ENCODE measurements at regions not wholly inside any gene's neighbourhood (a gene's known extent, or its start where the extent isn't known, plus 50 kb on each side); places are given as distances from the start of the nearest gene placed in this dataset.

GRCh38 chr1:101683561-101683960, 313.2 kb downstream of the OLFM3 start:
- H3K4me1 ChIP-seq (ENCODE audit: insufficient read depth) = peaks cover 5% of the 10 kb centered on the region
- peak overlapping the region; percentile 31 for H2AFZ ChIP-seq

GRCh38 chr1:101697072-101697471, 299.7 kb downstream of the OLFM3 start:
- Histone ChIP-seq H3K9me3 (ENCODE audit: low read depth) (no peaks in the 10 kb centered on the region), H3K9me2 (replicated peaks; ENCODE audit: insufficient read depth) (no peaks in the 10 kb centered on the region), H3K4me1 (ENCODE audit: insufficient read depth) (no peaks in the 10 kb centered on the region), H2AFZ (peak overlapping the region; percentile 29), H3K27me3 (no peaks in the 10 kb centered on the region), H3K27ac (no peak overlapping the region), H3K4me2 (peak overlapping the region; percentile 55), H3K36me3 (replicated peaks; ENCODE audit: insufficient read depth, low read depth) (no peaks in the 10 kb centered on the region), H3K79me2 (no peaks in the 10 kb centered on the region), H4K20me1 (ENCODE audit: insufficient read depth, poor library complexity, severe bottlenecking) (no peaks in the 10 kb centered on the region), H3K4me3 (no peak overlapping the region)
- WGBS (ENCODE audit: low lambda C conversion rate, missing lambda C conversion rate) = 28% methylated on average over 1 of the region's 1 CpG
- DNase-seq (ENCODE audit: low spot score) = no peak
- TF ChIP-seq EZH2 (IDR thresholded peaks at IDR 0.05; ENCODE audit: borderline replicate concordance) (no peak), CTCF (IDR thresholded peaks at IDR 0.05; ENCODE audit: poor library complexity) (peak; percentile 8), EZH2phosphoT487 (IDR thresholded peaks at IDR 0.05; ENCODE audit: low read depth, severe bottlenecking, unreplicated experiment) (no peak)

More at GRCh38 chr1:101683561-101683960, 313.2 kb downstream of the OLFM3 start:
- peak overlapping the region; percentile 58 for H3K4me2 ChIP-seq
- no peak overlapping the region for H3K4me3 ChIP-seq
- H3K36me3 ChIP-seq (replicated peaks; ENCODE audit: insufficient read depth, low read depth) = no peaks in the 10 kb centered on the region
- TF ChIP-seq EZH2phosphoT487 (IDR thresholded peaks at IDR 0.05; ENCODE audit: low read depth, severe bottlenecking, unreplicated experiment) (no peak), CTCF (IDR thresholded peaks at IDR 0.05; ENCODE audit: poor library complexity) (no peak)
- no peaks in the 10 kb centered on the region for H3K9me2 ChIP-seq (replicated peaks; ENCODE audit: insufficient read depth)
- H3K27me3 ChIP-seq = no peaks in the 10 kb centered on the region
- H3K9me3 ChIP-seq (ENCODE audit: low read depth) = no peaks in the 10 kb centered on the region
- peak; percentile 46 for DNase-seq (ENCODE audit: low spot score)
- no peak overlapping the region for H3K27ac ChIP-seq
- H3K79me2 ChIP-seq = no peaks in the 10 kb centered on the region
- WGBS (ENCODE audit: low lambda C conversion rate, missing lambda C conversion rate) = 18% methylated on average over 3 of the region's 3 CpGs
- no peaks in the 10 kb centered on the region for H4K20me1 ChIP-seq (ENCODE audit: insufficient read depth, poor library complexity, severe bottlenecking)

GRCh38 chr1:101698681-101699080, 298.0 kb downstream of the OLFM3 start:
- no peak for TF ChIP-seq EZH2phosphoT487 (IDR thresholded peaks at IDR 0.05; ENCODE audit: low read depth, severe bottlenecking, unreplicated experiment)
- TF ChIP-seq CTCF (IDR thresholded peaks at IDR 0.05; ENCODE audit: poor library complexity) = no peak
- no peak for TF ChIP-seq EZH2 (IDR thresholded peaks at IDR 0.05; ENCODE audit: borderline replicate concordance)
- 97% methylated on average over 1 of the region's 1 CpG for WGBS (ENCODE audit: low lambda C conversion rate, missing lambda C conversion rate)
- Histone ChIP-seq H3K9me3 (ENCODE audit: low read depth) (no peaks in the 10 kb centered on the region), H3K36me3 (replicated peaks; ENCODE audit: insufficient read depth, low read depth) (no peaks in the 10 kb centered on the region), H3K79me2 (no peaks in the 10 kb centered on the region), H4K20me1 (ENCODE audit: insufficient read depth, poor library complexity, severe bottlenecking) (no peaks in the 10 kb centered on the region), H3K27me3 (no peaks in the 10 kb centered on the region), H3K27ac (no peak overlapping the region), H3K4me3 (no peak overlapping the region), H3K9me2 (replicated peaks; ENCODE audit: insufficient read depth) (no peaks in the 10 kb centered on the region), H3K4me2 (no peak overlapping the region), H2AFZ (no peak overlapping the region), H3K4me1 (ENCODE audit: insufficient read depth) (no peaks in the 10 kb centered on the region)
- DNase-seq (ENCODE audit: low spot score) = no peak

DNA sequence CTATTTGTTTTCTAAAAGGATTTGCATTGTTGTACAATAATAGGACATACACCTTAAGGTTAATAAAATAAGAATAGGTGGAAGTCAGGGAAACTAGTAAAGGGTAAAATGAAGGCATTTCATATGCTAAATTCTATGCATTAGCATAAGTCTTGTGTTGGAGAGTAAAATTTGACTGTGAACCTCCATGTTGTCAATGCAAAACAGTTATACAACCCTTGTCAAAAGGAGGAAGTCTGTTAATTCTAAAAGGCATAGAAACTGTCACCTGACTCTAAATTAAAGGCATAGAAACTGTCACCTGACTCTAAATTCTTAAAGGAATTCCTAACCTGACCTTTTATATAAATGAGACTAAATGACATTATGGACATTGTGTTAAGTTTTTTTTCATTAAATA, 291.8 kb downstream of the OLFM3 start:
- no peaks in the 10 kb centered on the region for H3K4me1 ChIP-seq (ENCODE audit: insufficient read depth)
- no peaks in the 10 kb centered on the region for H3K27me3 ChIP-seq
- no peak overlapping the region for H2AFZ ChIP-seq
- H4K20me1 ChIP-seq (ENCODE audit: insufficient read depth, poor library complexity, severe bottlenecking) = no peaks in the 10 kb centered on the region
- H3K79me2 ChIP-seq = no peaks in the 10 kb centered on the region
- H3K4me2 ChIP-seq = no peak overlapping the region
- H3K9me2 ChIP-seq (replicated peaks; ENCODE audit: insufficient read depth) = no peaks in the 10 kb centered on the region
- no peak overlapping the region for H3K27ac ChIP-seq
- TF ChIP-seq EZH2 (IDR thresholded peaks at IDR 0.05; ENCODE audit: borderline replicate concordance) (no peak), EZH2phosphoT487 (IDR thresholded peaks at IDR 0.05; ENCODE audit: low read depth, severe bottlenecking, unreplicated experiment) (no peak), CTCF (IDR thresholded peaks at IDR 0.05; ENCODE audit: poor library complexity) (no peak)
- no peaks in the 10 kb centered on the region for H3K36me3 ChIP-seq (replicated peaks; ENCODE audit: insufficient read depth, low read depth)
- DNase-seq (ENCODE audit: low spot score) = no peak
- H3K9me3 ChIP-seq (ENCODE audit: low read depth) = no peaks in the 10 kb centered on the region
- no peak overlapping the region for H3K4me3 ChIP-seq
